Vagina (tissue), 2 donors: ENCODE measurements at regions not wholly inside any gene's neighbourhood (a gene's known extent, or its start where the extent isn't known, plus 50 kb on each side); places are given as distances from the start of the nearest gene placed in this dataset.

ENCODE experiments used
- CTCF ChIP-seq, 3 experiments: fragments of 450-650 bp in 2 of 3; fragments of 200-600 bp in 1 of 3; sonication (generic) in 1 of 3; IDR thresholded peaks; one replicate each; pipeline ENCODE4 v1.5.1; 2017 to 2019; ENCODE audit warnings: antibody characterized with exemption in 3 of 3, mild to moderate bottlenecking in 2 of 3, moderate library complexity in 2 of 3
- POLR2A ChIP-seq, 2 donors: fragments of 450-650 bp; IDR thresholded peaks; one replicate each; pipeline ENCODE4 v1.6.1; 2017; ENCODE audit warnings: antibody characterized with exemption in 2 of 2, mild to moderate bottlenecking in 2 of 2, moderate library complexity in 2 of 2
- POLR2AphosphoS5 ChIP-seq, 2 donors: sonication (generic); formaldehyde crosslinking; IDR thresholded peaks; one replicate each; pipeline ENCODE4 v1.9.0; 2017; ENCODE audit warnings: antibody characterized with exemption in 2 of 2, mild to moderate bottlenecking in 2 of 2, low read depth in 1 of 2; ENCODE audit not compliant: insufficient read depth in 1 of 2

- TF ChIP-seq POLR2A (IDR thresholded peaks at IDR 0.05) (no peak), POLR2AphosphoS5 (IDR thresholded peaks at IDR 0.05; ENCODE audit: insufficient read depth in 1 of 2, low read depth in 1 of 2) (no peak), CTCF (IDR thresholded peaks at IDR 0.05) (no peak)
Measured at GRCh38 chr12:131362291-131363211, 348.3 kb upstream of the SFSWAP start.
